H1 (cell line): ENCODE measurements at regions not wholly inside any gene's neighbourhood (a gene's known extent, or its start where the extent isn't known, plus 50 kb on each side); places are given as distances from the start of the nearest gene placed in this dataset.

ENCODE experiments used
- CHD7 ChIP-seq: fragments of 300-600 bp; sonication (generic); IDR thresholded peaks from 2 replicates; pipeline ENCODE4 v1.7.1; 2012; ENCODE audit warnings: low read length, moderate library complexity, mild to moderate bottlenecking, inconsistent platforms; ENCODE audit not compliant: insufficient replicate concordance

GRCh38 chr10:31744025-31744424, 184.6 kb downstream of the ARHGAP12 start (continued):
- no peak for TF ChIP-seq CHD7
